K562 (cell line): ENCODE measurements at regions not wholly inside any gene's neighbourhood (a gene's known extent, or its start where the extent isn't known, plus 50 kb on each side); places are given as distances from the start of the nearest gene placed in this dataset.

Experiments
- ATAC-seq: fragments of 200-7000 bp; cut with Tn5 transposase; 3 replicates; pipeline ENCODE4 v1.9.1; 2020; ENCODE audit warnings: moderate library complexity
- BruUV-seq: library from RNA; stranded (reverse); fragments of 400-500 nt; replicated peaks from 2 replicates; lab custom pipeline; 2021; lab: Mats Ljungman, UMichigan
- CTCF ChIA-PET: fragments of 300-600 bp; formaldehyde crosslinking; extraction: SDS; loops from one replicate; lab custom pipeline; 2021; ENCODE audit warnings: low intra/inter-chr PET ratio; lab: Yijun Ruan, JAX
- POLR2A ChIA-PET: fragments of 300-600, 350-650 bp; sonication (Branson Sonifier 250); formaldehyde crosslinking; extraction: SDS; loops from one replicate; lab custom pipeline; 2021; ENCODE audit warnings: antibody characterized with exemption, inconsistent platforms; lab: Yijun Ruan, JAX
- DNase-seq, 4 experiments: peaks; one replicate each; pipeline versions ENCODE4 v3.0.0 to v3.0.0-alpha.2; 2011 to 2018; ENCODE audit warnings: low spot score in 3 of 4, mixed read lengths in 3 of 4; ENCODE audit errors: extremely low read depth in 1 of 4
- FAIRE-seq: peaks from 2 replicates; lab custom pipeline; 2011; peaks lifted over from hg19 to GRCh38; lab: Jason Lieb, UNC
- H2AFZ ChIP-seq: 2 replicates; pipeline ENCODE4 v1.6.0; 2011; ENCODE audit warnings: low read depth, low read length, control low read depth, inconsistent platforms
- H3K27ac ChIP-seq: fragments of 200-600 bp; 3 replicates; pipeline ENCODE4 v1.8.0; 2011; ENCODE audit warnings: low read depth, mild to moderate bottlenecking, control low read depth, inconsistent platforms, low read length, moderate library complexity, mixed read lengths; ENCODE audit errors: extremely low read depth
- H3K27me3 ChIP-seq, 2 experiments: fragments of 300-600 bp in 1 of 2; 2 replicates in 1 of 2; 3 replicates in 1 of 2; pipeline versions ENCODE4 v1.6.0 to v1.8.0; 2011; ENCODE audit warnings: inconsistent platforms in 2 of 2, low read length in 2 of 2, mild to moderate bottlenecking in 1 of 2, mixed read lengths in 1 of 2, moderate library complexity in 1 of 2; ENCODE audit not compliant: control insufficient read depth in 2 of 2, insufficient read depth in 2 of 2
- H3K36me3 ChIP-seq: fragments of 300-600 bp; 3 replicates; pipeline ENCODE4 v1.8.0; 2011; ENCODE audit warnings: mild to moderate bottlenecking, low read length, inconsistent platforms; ENCODE audit not compliant: control insufficient read depth, insufficient read depth
- H3K4me1 ChIP-seq, 2 experiments: fragments of 200-600 bp in 1 of 2; replicated peaks in 1 of 2; 2 replicates in 1 of 2; 3 replicates in 1 of 2; pipeline versions ENCODE4 v1.5.1 to v1.8.0; 2011; ENCODE audit warnings: inconsistent platforms in 2 of 2, low read length in 2 of 2, mild to moderate bottlenecking in 1 of 2, mixed read lengths in 1 of 2, moderate library complexity in 1 of 2; ENCODE audit not compliant: control insufficient read depth in 2 of 2, insufficient read depth in 2 of 2
- H3K4me2 ChIP-seq: 2 replicates; pipeline ENCODE4 v1.6.1; 2011; ENCODE audit warnings: low read length, control low read depth, inconsistent platforms, mixed read lengths; ENCODE audit not compliant: insufficient read depth
- H3K4me3 ChIP-seq: fragments of 200-600 bp; sonication (generic), shearing (Covaris generic); 2 replicates; pipeline ENCODE4 v1.5.1; 2016; ENCODE audit warnings: control low read depth, inconsistent platforms
- H3K79me2 ChIP-seq: fragments of 200-600 bp; 3 replicates; pipeline ENCODE4 v1.8.0; 2011; ENCODE audit warnings: low read length, inconsistent platforms; ENCODE audit not compliant: control insufficient read depth, insufficient read depth
- H3K9ac ChIP-seq, 2 experiments: 2 replicates each; pipeline versions ENCODE4 v1.6.0 to v1.6.1; 2011; ENCODE audit warnings: low read depth in 2 of 2, low read length in 2 of 2, control low read depth in 1 of 2, inconsistent platforms in 1 of 2, mild to moderate bottlenecking in 1 of 2, mixed read lengths in 1 of 2; ENCODE audit not compliant: insufficient read depth in 1 of 2
- H3K9me1 ChIP-seq: one replicate; pipeline ENCODE4 v1.6.0; 2011; ENCODE audit warnings: inconsistent platforms, mild to moderate bottlenecking, low read length, moderate library complexity; ENCODE audit not compliant: control insufficient read depth, insufficient read depth
- H3K9me3 ChIP-seq: replicated peaks from 2 replicates; pipeline ENCODE4 v1.5.1; 2011; ENCODE audit warnings: low read depth, low read length, inconsistent platforms; ENCODE audit not compliant: control insufficient read depth, insufficient read depth
- H4K20me1 ChIP-seq: replicated peaks from 2 replicates; pipeline ENCODE4 v1.6.1; 2011; ENCODE audit warnings: low read length, inconsistent platforms, mixed read lengths; ENCODE audit not compliant: control insufficient read depth, insufficient read depth
- FOXJ3 ChIP-seq: sonication (generic); formaldehyde crosslinking; IDR thresholded peaks from 2 replicates; pipeline ENCODE4 v1.4.0; 2020; ENCODE audit warnings: mild to moderate bottlenecking, missing genetic modification reagents
- ZNF717 ChIP-seq: fragments of 250-450 bp; sonication (Bioruptor Pico); IDR thresholded peaks from 2 replicates; pipeline ENCODE4 v1.5.0; 2021
- WGBS: fragments of 100-300 bp; shearing (Covaris generic); methylation state at CpG from one replicate; pipeline ENCODE4 v1.1.6; 2016; ENCODE audit warnings: low coverage, mixed read lengths; ENCODE audit not compliant: insufficient coverage; ENCODE audit errors: missing lambda C conversion rate; 5-methylcytosine and 5-hydroxymethylcytosine counted together
- in situ Hi-C: fragments of 300-500 bp; cut with MboI; formaldehyde crosslinking; loops from 4 replicates; pipeline ENCODE4 v1.15.0; 2018; ENCODE audit warnings: inconsistent platforms, mixed read lengths
- intact Hi-C: fragments of 100-400 bp; cut with micrococcal nuclease; formaldehyde crosslinking; loops from 2 replicates; pipeline ENCODE4 v1.14.2; 2022
- TF ChIP-seq, protein P1 (sequence below): fragments of 250-450 bp; sonication (Bioruptor Pico); IDR thresholded peaks from 2 replicates; pipeline ENCODE4 v1.8.0; 2021; ENCODE audit warnings: moderate library complexity, mild to moderate bottlenecking, inconsistent platforms
- TF ChIP-seq, protein P2 (sequence below): sonication (generic); formaldehyde crosslinking; IDR thresholded peaks from 2 replicates; pipeline ENCODE4 v1.8.0; 2022; ENCODE audit warnings: mild to moderate bottlenecking, missing genetic modification reagents

DNA sequence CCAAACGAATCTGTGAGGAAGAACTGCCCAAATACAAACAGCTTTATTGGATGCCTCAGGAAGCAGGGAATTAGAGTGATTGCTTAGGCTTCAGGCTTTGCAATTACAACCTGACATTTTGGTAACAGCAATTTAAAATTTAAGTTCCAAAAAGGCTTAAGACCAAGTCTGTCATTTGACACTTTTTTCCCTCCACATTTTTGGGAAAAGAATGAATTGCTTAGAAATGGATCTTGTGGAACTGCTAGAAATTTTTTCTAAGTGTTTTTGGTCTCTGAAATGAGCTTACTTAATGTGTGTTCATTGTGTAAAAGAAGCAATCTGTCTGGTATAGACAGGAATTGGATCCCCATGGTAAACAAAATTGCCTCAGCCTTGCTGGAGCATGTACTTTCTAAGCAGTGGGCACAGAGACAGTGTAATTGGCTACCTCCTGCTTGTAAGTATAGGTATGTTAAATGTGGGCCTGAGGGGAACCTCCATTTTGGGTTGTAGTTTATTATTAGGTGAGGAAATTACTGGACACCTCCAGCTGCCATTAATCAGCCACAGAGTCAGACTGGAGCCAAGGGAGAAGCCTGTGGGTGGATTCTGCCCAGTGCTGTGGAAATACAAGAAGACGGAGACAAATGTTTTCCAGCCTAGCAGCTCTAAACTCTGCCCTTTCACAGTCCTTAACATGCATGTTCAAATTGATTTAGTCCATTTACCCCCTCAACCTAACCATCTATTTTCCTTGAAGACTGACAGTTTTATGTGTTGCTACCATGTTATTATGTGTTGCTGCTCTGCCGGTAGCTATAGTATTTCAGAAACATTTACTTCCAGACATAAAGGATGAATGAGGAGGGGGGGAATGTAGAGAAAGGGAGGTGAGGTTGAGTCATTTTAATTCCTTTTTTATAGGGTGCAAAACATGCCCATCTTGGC, 473.0 kb downstream of the SPRY1 start:
- Histone ChIP-seq H3K4me2 (no peak overlapping the region), H3K9me3 (no peaks in the 10 kb centered on the region), H3K4me1 (no peaks in the 10 kb centered on the region), H3K27ac (no peak overlapping the region), H3K36me3 (no peaks in the 10 kb centered on the region), H4K20me1 (no peaks in the 10 kb centered on the region), H3K27me3 (no peaks in the 10 kb centered on the region), H3K4me3 (no peak overlapping the region), H3K79me2 (no peaks in the 10 kb centered on the region), H2AFZ (no peak overlapping the region), H3K9ac (no peak overlapping the region), H3K9me1 (no peaks in the 10 kb centered on the region)
- FAIRE-seq: no peak
- 0% methylated on average over 3 of the region's 3 CpGs for WGBS
- no peak for DNase-seq
- in situ Hi-C loops: no loop called here
- no TSS peak for BruUV-seq
- TF ChIP-seq, protein P1, sequence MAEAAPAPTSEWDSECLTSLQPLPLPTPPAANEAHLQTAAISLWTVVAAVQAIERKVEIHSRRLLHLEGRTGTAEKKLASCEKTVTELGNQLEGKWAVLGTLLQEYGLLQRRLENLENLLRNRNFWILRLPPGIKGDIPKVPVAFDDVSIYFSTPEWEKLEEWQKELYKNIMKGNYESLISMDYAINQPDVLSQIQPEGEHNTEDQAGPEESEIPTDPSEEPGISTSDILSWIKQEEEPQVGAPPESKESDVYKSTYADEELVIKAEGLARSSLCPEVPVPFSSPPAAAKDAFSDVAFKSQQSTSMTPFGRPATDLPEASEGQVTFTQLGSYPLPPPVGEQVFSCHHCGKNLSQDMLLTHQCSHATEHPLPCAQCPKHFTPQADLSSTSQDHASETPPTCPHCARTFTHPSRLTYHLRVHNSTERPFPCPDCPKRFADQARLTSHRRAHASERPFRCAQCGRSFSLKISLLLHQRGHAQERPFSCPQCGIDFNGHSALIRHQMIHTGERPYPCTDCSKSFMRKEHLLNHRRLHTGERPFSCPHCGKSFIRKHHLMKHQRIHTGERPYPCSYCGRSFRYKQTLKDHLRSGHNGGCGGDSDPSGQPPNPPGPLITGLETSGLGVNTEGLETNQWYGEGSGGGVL (CRISPR knock-in tag): no peak
- TF ChIP-seq, protein P2, sequence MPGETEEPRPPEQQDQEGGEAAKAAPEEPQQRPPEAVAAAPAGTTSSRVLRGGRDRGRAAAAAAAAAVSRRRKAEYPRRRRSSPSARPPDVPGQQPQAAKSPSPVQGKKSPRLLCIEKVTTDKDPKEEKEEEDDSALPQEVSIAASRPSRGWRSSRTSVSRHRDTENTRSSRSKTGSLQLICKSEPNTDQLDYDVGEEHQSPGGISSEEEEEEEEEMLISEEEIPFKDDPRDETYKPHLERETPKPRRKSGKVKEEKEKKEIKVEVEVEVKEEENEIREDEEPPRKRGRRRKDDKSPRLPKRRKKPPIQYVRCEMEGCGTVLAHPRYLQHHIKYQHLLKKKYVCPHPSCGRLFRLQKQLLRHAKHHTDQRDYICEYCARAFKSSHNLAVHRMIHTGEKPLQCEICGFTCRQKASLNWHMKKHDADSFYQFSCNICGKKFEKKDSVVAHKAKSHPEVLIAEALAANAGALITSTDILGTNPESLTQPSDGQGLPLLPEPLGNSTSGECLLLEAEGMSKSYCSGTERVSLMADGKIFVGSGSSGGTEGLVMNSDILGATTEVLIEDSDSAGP (CRISPR knock-in tag): no peak
- TF ChIP-seq ZNF717 (CRISPR knock-in tag) (no peak), FOXJ3 (no peak)
- ATAC-seq: no peak
- ChIA-PET POLR2A (no interaction called here), CTCF (no interaction called here)
- intact Hi-C loops: no loop called here
